CD4-positive, CD25-positive, alpha-beta regulatory T cell (primary cell): ENCODE measurements at regions not wholly inside any gene's neighbourhood (a gene's known extent, or its start where the extent isn't known, plus 50 kb on each side); places are given as distances from the start of the nearest gene placed in this dataset.
"Not testable (repeated sequence)": the region's sequence is repeated elsewhere in the genome, so short reads cannot be mapped to it uniquely, and the experiment has no call there.

Experiments
- ATAC-seq, 2 donors: fragments of 150-1000 bp; cut with Tn5 transposase; one replicate each; pipeline ENCODE4 v1.10.0; 2021; ENCODE audit warnings: low read depth in 2 of 2, moderate number of reproducible peaks in 2 of 2, moderate library complexity in 1 of 2
- DNase-seq, 3 donors: peaks; one replicate each; pipeline versions ENCODE4 v3.0.0 to v3.0.0-alpha.2; 2012 to 2022; ENCODE audit warnings: mixed read lengths in 1 of 3
- H3K27ac ChIP-seq: one replicate; pipeline ENCODE4 v1.7.0; 2013; ENCODE audit warnings: mild to moderate bottlenecking, low read length; ENCODE audit not compliant: insufficient read depth, poor library complexity, severe bottlenecking
- H3K27me3 ChIP-seq: one replicate; pipeline ENCODE4 v1.7.0; 2013; ENCODE audit warnings: low read length; ENCODE audit not compliant: control insufficient read depth, insufficient read depth
- H3K36me3 ChIP-seq: one replicate; pipeline ENCODE4 v1.7.0; 2013; ENCODE audit warnings: mild to moderate bottlenecking, low read length, moderate library complexity; ENCODE audit not compliant: control insufficient read depth, insufficient read depth
- H3K4me1 ChIP-seq: 2 replicates; pipeline ENCODE4 v1.7.0; 2013; ENCODE audit warnings: mild to moderate bottlenecking, low read length; ENCODE audit not compliant: insufficient read depth, control insufficient read depth, poor library complexity, severe bottlenecking
- H3K4me3 ChIP-seq: one replicate; pipeline ENCODE4 v1.7.0; 2013; ENCODE audit warnings: low read depth, mild to moderate bottlenecking, low read length, moderate library complexity
- H3K9me3 ChIP-seq, 2 experiments: 1 replicate in 1 of 2; 2 replicates in 1 of 2; pipeline ENCODE4 v1.7.0; 2013; ENCODE audit warnings: low read length in 2 of 2, mild to moderate bottlenecking in 1 of 2, moderate library complexity in 1 of 2; ENCODE audit not compliant: control insufficient read depth in 2 of 2
- H3K27ac Mint-ChIP-seq, 3 donors: one replicate each; pipeline ENCODE4 v1.8.0; 2020 to 2022; ENCODE audit warnings: mild to moderate bottlenecking in 3 of 3, mixed read lengths in 3 of 3, moderate library complexity in 2 of 3
- H3K27me3 Mint-ChIP-seq: one replicate; pipeline ENCODE4 v1.8.0; 2022; ENCODE audit warnings: mild to moderate bottlenecking, mixed read lengths
- H3K36me3 Mint-ChIP-seq: one replicate; pipeline ENCODE4 v1.8.0; 2020; ENCODE audit warnings: mixed read lengths
- H3K4me1 Mint-ChIP-seq, 4 donors: one replicate each; pipeline ENCODE4 v1.8.0; 2020 to 2022; ENCODE audit warnings: mixed read lengths in 4 of 4, mild to moderate bottlenecking in 1 of 4
- H3K4me3 Mint-ChIP-seq, 4 donors: one replicate each; pipeline ENCODE4 v1.8.0; 2020 to 2022; ENCODE audit warnings: mild to moderate bottlenecking in 4 of 4, mixed read lengths in 4 of 4, moderate library complexity in 3 of 4
- H3K9me3 Mint-ChIP-seq, 7 donors: one replicate each; pipeline ENCODE4 v1.8.0; 2020 to 2022; ENCODE audit warnings: mixed read lengths in 7 of 7, mild to moderate bottlenecking in 3 of 7, moderate library complexity in 2 of 7

GRCh38 chr2:163155925-163156324 lies 317.4 kb upstream of the KCNH7 start:
- Mint-ChIP-seq H3K36me3 (no peaks in the 10 kb centered on the region), H3K27ac (no peak overlapping the region), H3K4me1 (no peaks in the 10 kb centered on the region), H3K4me3 (no peak overlapping the region), H3K27me3 (no peaks in the 10 kb centered on the region), H3K9me3 (peaks cover 0 to 5% (median 0%) of the 10 kb centered on the region in 7 donors)
- no peak overlapping the region for H3K27ac ChIP-seq
- H3K9me3 ChIP-seq: no peaks in the 10 kb centered on the region
- no peaks in the 10 kb centered on the region for H3K27me3 ChIP-seq
- DNase-seq (no peak), ATAC-seq (no peak)
- H3K4me1 ChIP-seq: no peaks in the 10 kb centered on the region
- H3K36me3 ChIP-seq: no peaks in the 10 kb centered on the region
- H3K4me3 ChIP-seq: no peak overlapping the region

GRCh38 chr2:163155279-163155883 lies 316.8 kb upstream of the KCNH7 start:
- Mint-ChIP-seq H3K4me1 (no peaks in the 10 kb centered on the region), H3K27me3 (no peaks in the 10 kb centered on the region), H3K9me3 (peaks cover 0 to 5% (median 0%) of the 10 kb centered on the region in 7 donors), H3K36me3 (no peaks in the 10 kb centered on the region), H3K27ac (no peak overlapping the region), H3K4me3 (no peak overlapping the region)
- H3K36me3 ChIP-seq: no peaks in the 10 kb centered on the region
- H3K27me3 ChIP-seq: no peaks in the 10 kb centered on the region
- no peaks in the 10 kb centered on the region for H3K4me1 ChIP-seq
- H3K9me3 ChIP-seq: no peaks in the 10 kb centered on the region
- H3K4me3 ChIP-seq: no peak overlapping the region
- H3K27ac ChIP-seq: no peak overlapping the region
- ATAC-seq (no peak), DNase-seq (peak in 1 of 3 donors; percentile 21)

- Mint-ChIP-seq H3K27ac (no peak overlapping the region), H3K4me3 (no peak overlapping the region), H3K9me3 (peaks cover 0 to 17% (median 4%) of the 10 kb centered on the region in 7 donors), H3K4me1 (no peaks in the 10 kb centered on the region), H3K27me3 (no peaks in the 10 kb centered on the region), H3K36me3 (no peaks in the 10 kb centered on the region)
- H3K27ac ChIP-seq: no peak overlapping the region
- H3K27me3 ChIP-seq: no peaks in the 10 kb centered on the region
- H3K36me3 ChIP-seq: no peaks in the 10 kb centered on the region
- DNase-seq (no peak), ATAC-seq (no peak)
- H3K4me3 ChIP-seq: no peak overlapping the region
- H3K9me3 ChIP-seq: no peaks in the 10 kb centered on the region
- no peaks in the 10 kb centered on the region for H3K4me1 ChIP-seq
Observed at GRCh38 chr2:163142618-163143017, 304.1 kb upstream of the KCNH7 start.

GRCh38 chr2:163138947-163139346 lies 300.4 kb upstream of the KCNH7 start:
- no peaks in the 10 kb centered on the region for H3K9me3 ChIP-seq
- H3K27ac ChIP-seq: no peak overlapping the region
- Mint-ChIP-seq H3K36me3 (no peaks in the 10 kb centered on the region), H3K9me3 (peaks cover 0 to 12% (median 4%) of the 10 kb centered on the region in 7 donors), H3K27me3 (no peaks in the 10 kb centered on the region), H3K27ac (no peak overlapping the region), H3K4me1 (no peaks in the 10 kb centered on the region), H3K4me3 (no peak overlapping the region)
- H3K36me3 ChIP-seq: no peaks in the 10 kb centered on the region
- no peaks in the 10 kb centered on the region for H3K4me1 ChIP-seq
- H3K4me3 ChIP-seq: no peak overlapping the region
- H3K27me3 ChIP-seq: no peaks in the 10 kb centered on the region
- ATAC-seq: no peak
- no peak for DNase-seq

GRCh38 chr2:163135256-163135655 lies 296.7 kb upstream of the KCNH7 start:
- Histone ChIP-seq H3K27me3 (no peaks in the 10 kb centered on the region), H3K9me3 (no peaks in the 10 kb centered on the region), H3K4me1 (no peaks in the 10 kb centered on the region), H3K27ac (no peak overlapping the region), H3K36me3 (no peaks in the 10 kb centered on the region), H3K4me3 (no peak overlapping the region)
- DNase-seq (no peak), ATAC-seq (no peak)
- Mint-ChIP-seq H3K27ac (no peak overlapping the region), H3K4me1 (no peaks in the 10 kb centered on the region), H3K36me3 (no peaks in the 10 kb centered on the region), H3K27me3 (no peaks in the 10 kb centered on the region), H3K4me3 (no peak overlapping the region), H3K9me3 (peaks cover 0 to 11% (median 2%) of the 10 kb centered on the region in 7 donors)

GRCh38 chr2:163133602-163134001 lies 295.0 kb upstream of the KCNH7 start:
- no peak overlapping the region for H3K27ac Mint-ChIP-seq
- Histone ChIP-seq H3K36me3 (no peaks in the 10 kb centered on the region), H3K4me3 (no peak overlapping the region), H3K4me1 (no peaks in the 10 kb centered on the region), H3K9me3 (no peaks in the 10 kb centered on the region), H3K27me3 (no peaks in the 10 kb centered on the region), H3K27ac (no peak overlapping the region)
- H3K9me3 Mint-ChIP-seq: peaks cover 0 to 16% (median 1%) of the 10 kb centered on the region in 7 donors
- no peaks in the 10 kb centered on the region for H3K4me1 Mint-ChIP-seq
- ATAC-seq (no peak), DNase-seq (no peak)
- H3K36me3 Mint-ChIP-seq: no peaks in the 10 kb centered on the region
- no peaks in the 10 kb centered on the region for H3K27me3 Mint-ChIP-seq
- H3K4me3 Mint-ChIP-seq: no peak overlapping the region

GRCh38 chr2:163132850-163133249 lies 294.3 kb upstream of the KCNH7 start:
- no peak for ATAC-seq
- DNase-seq: no peak
- Mint-ChIP-seq H3K4me3 (no peak overlapping the region), H3K27me3 (no peaks in the 10 kb centered on the region), H3K9me3 (peaks cover 0 to 16% (median 1%) of the 10 kb centered on the region in 7 donors), H3K27ac (no peak overlapping the region), H3K4me1 (no peaks in the 10 kb centered on the region), H3K36me3 (no peaks in the 10 kb centered on the region)
- Histone ChIP-seq H3K9me3 (no peaks in the 10 kb centered on the region), H3K27ac (no peak overlapping the region), H3K4me3 (no peak overlapping the region), H3K27me3 (no peaks in the 10 kb centered on the region), H3K4me1 (no peaks in the 10 kb centered on the region), H3K36me3 (no peaks in the 10 kb centered on the region)

GRCh38 chr2:163132207-163132606 lies 293.6 kb upstream of the KCNH7 start:
- H3K4me1 Mint-ChIP-seq: not testable (repeated sequence)

More at GRCh38 chr2:163132207-163132606, 293.6 kb upstream of the KCNH7 start:
- not testable (repeated sequence) for H3K27ac ChIP-seq, H3K27ac Mint-ChIP-seq, ATAC-seq, H3K4me3 ChIP-seq, H3K4me3 Mint-ChIP-seq, H3K27me3 Mint-ChIP-seq, H3K27me3 ChIP-seq, DNase-seq, H3K9me3 ChIP-seq, H3K36me3 Mint-ChIP-seq, H3K36me3 ChIP-seq, H3K4me1 ChIP-seq
- peaks cover 0 to 16% (median 0%) of the 10 kb centered on the region in 7 donors for H3K9me3 Mint-ChIP-seq
